Mesenchymal stem cell (in vitro differentiated cells and primary cell): ENCODE measurements at regions not wholly inside any gene's neighbourhood (a gene's known extent, or its start where the extent isn't known, plus 50 kb on each side); places are given as distances from the start of the nearest gene placed in this dataset.

ENCODE experiments used
- DNase-seq: peaks from one replicate; pipeline ENCODE4 v3.0.0-alpha.2; 2013
- H2AFZ ChIP-seq: one replicate; pipeline ENCODE4 v1.6.1; 2013; ENCODE audit warnings: low read depth, mild to moderate bottlenecking, control low read depth, inconsistent platforms, low read length, moderate library complexity
- H2AK5ac ChIP-seq: 2 replicates; pipeline ENCODE4 v1.6.1; 2013; ENCODE audit warnings: low read length, moderate library complexity, mild to moderate bottlenecking, inconsistent platforms; ENCODE audit not compliant: severe bottlenecking
- H2BK120ac ChIP-seq: one replicate; pipeline ENCODE4 v1.6.1; 2013; ENCODE audit warnings: low read depth, mild to moderate bottlenecking, inconsistent platforms, low read length, moderate library complexity
- H2BK12ac ChIP-seq, 2 experiments: one replicate each; pipeline ENCODE4 v1.6.1; 2013; ENCODE audit warnings: inconsistent platforms in 2 of 2, low read length in 2 of 2, mild to moderate bottlenecking in 2 of 2, moderate library complexity in 2 of 2, control low read depth in 1 of 2
- H2BK15ac ChIP-seq: one replicate; pipeline ENCODE4 v1.6.1; 2013; ENCODE audit warnings: mild to moderate bottlenecking, low read depth, inconsistent platforms; ENCODE audit not compliant: poor library complexity, severe bottlenecking
- H2BK5ac ChIP-seq: 2 replicates; pipeline ENCODE4 v1.6.1; 2013; ENCODE audit warnings: low read depth, mild to moderate bottlenecking, low read length, control low read depth, inconsistent platforms; ENCODE audit not compliant: poor library complexity, severe bottlenecking
- H3K14ac ChIP-seq, 2 experiments: one replicate each; pipeline ENCODE4 v1.6.1; 2013; ENCODE audit warnings: inconsistent platforms in 2 of 2, low read length in 2 of 2, control low read depth in 1 of 2, mild to moderate bottlenecking in 1 of 2, moderate library complexity in 1 of 2
- H3K18ac ChIP-seq, 2 experiments: one replicate each; pipeline ENCODE4 v1.6.1; 2013; ENCODE audit warnings: inconsistent platforms in 2 of 2, low read length in 2 of 2, control low read depth in 1 of 2, low read depth in 1 of 2, mild to moderate bottlenecking in 1 of 2
- H3K23ac ChIP-seq, 2 experiments: one replicate each; pipeline ENCODE4 v1.6.1; 2013; ENCODE audit warnings: inconsistent platforms in 2 of 2, low read length in 2 of 2, mild to moderate bottlenecking in 2 of 2, moderate library complexity in 2 of 2, control low read depth in 1 of 2
- H3K27ac ChIP-seq: 2 replicates; pipeline ENCODE4 v1.5.1; 2013; ENCODE audit warnings: mild to moderate bottlenecking, moderate library complexity, low read length, control low read depth, inconsistent platforms; ENCODE audit not compliant: poor library complexity, severe bottlenecking
- H3K27me3 ChIP-seq, 2 experiments: 2 replicates each; pipeline versions ENCODE4 v1.6.1 to v1.7.0; 2013; ENCODE audit warnings: low read length in 2 of 2, mild to moderate bottlenecking in 2 of 2, moderate library complexity in 2 of 2, control low read depth in 1 of 2, inconsistent platforms in 1 of 2; ENCODE audit not compliant: control insufficient read depth in 1 of 2, insufficient read depth in 1 of 2
- H3K36me3 ChIP-seq, 2 experiments: 2 replicates each; pipeline versions ENCODE4 v1.6.1 to v1.7.0; 2013; ENCODE audit warnings: low read length in 2 of 2, control low read depth in 1 of 2, inconsistent platforms in 1 of 2, low read depth in 1 of 2, mild to moderate bottlenecking in 1 of 2; ENCODE audit not compliant: insufficient read depth in 2 of 2, control insufficient read depth in 1 of 2
- H3K4ac ChIP-seq, 2 experiments: one replicate each; pipeline ENCODE4 v1.6.1; 2013; ENCODE audit warnings: inconsistent platforms in 2 of 2, low read length in 2 of 2, mild to moderate bottlenecking in 2 of 2, moderate library complexity in 2 of 2, control low read depth in 1 of 2, low read depth in 1 of 2
- H3K4me1 ChIP-seq: 2 replicates; pipeline ENCODE4 v1.6.1; 2013; ENCODE audit warnings: low read depth, low read length, control low read depth; ENCODE audit not compliant: control insufficient read depth, insufficient read depth
- H3K4me2 ChIP-seq: 2 replicates; pipeline ENCODE4 v1.6.1; 2013; ENCODE audit warnings: low read length, mild to moderate bottlenecking, inconsistent platforms; ENCODE audit not compliant: poor library complexity, severe bottlenecking
- H3K4me3 ChIP-seq, 2 experiments: 2 replicates each; pipeline versions ENCODE4 v1.5.1 to v1.7.0; 2013; ENCODE audit warnings: low read length in 2 of 2, mild to moderate bottlenecking in 2 of 2, control low read depth in 1 of 2, low read depth in 1 of 2; ENCODE audit not compliant: insufficient read depth in 1 of 2
- H3K79me1 ChIP-seq: replicated peaks from 2 replicates; pipeline ENCODE4 v1.6.1; 2013; ENCODE audit warnings: mild to moderate bottlenecking, control low read depth, low read length, inconsistent platforms; ENCODE audit not compliant: poor library complexity, severe bottlenecking
- H3K9ac ChIP-seq: 2 replicates; pipeline ENCODE4 v1.7.0; 2013; ENCODE audit warnings: mild to moderate bottlenecking, low read length, moderate library complexity
- H3K9me3 ChIP-seq: 2 replicates; pipeline ENCODE4 v1.7.0; 2013; ENCODE audit warnings: mild to moderate bottlenecking, low read length; ENCODE audit not compliant: control insufficient read depth
- H4K8ac ChIP-seq: one replicate; pipeline ENCODE4 v1.6.1; 2013; ENCODE audit warnings: inconsistent platforms, mild to moderate bottlenecking, low read length, moderate library complexity
- H4K91ac ChIP-seq: one replicate; pipeline ENCODE4 v1.6.1; 2013; ENCODE audit warnings: mild to moderate bottlenecking, low read length, inconsistent platforms
- WGBS: methylation state at CpG from one replicate; pipeline ENCODE4 v1.1.7; 2013; ENCODE audit warnings: mixed read lengths; 5-methylcytosine and 5-hydroxymethylcytosine counted together

DNA sequence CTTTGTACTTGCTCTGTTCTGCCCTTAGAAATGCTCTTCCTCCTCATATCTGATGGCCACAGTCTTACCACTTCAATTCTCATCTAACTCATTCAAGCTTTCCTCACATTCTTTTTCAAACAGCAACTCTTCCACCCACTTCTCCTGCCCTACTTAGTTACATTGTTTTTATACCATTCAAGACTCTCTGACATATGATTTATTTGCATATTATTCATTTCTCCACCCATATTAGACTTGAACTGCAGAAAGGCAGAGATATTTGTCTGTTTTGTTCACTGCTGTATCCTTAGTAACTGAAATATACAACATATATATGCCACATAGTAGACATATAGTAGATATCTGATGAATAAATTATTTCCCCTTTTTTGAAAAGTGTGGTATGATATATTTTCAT lies 95.5 kb upstream of the DCN start:
- Histone ChIP-seq H2BK5ac (no peak overlapping the region), H3K27ac (no peak overlapping the region), H3K9me3 (no peaks in the 10 kb centered on the region), H2BK120ac (no peak overlapping the region), H4K91ac (no peak overlapping the region), H3K23ac (no peak overlapping the region), H3K18ac (no peak overlapping the region), H2BK15ac (no peak overlapping the region), H3K79me1 (no peaks in the 10 kb centered on the region), H3K4me3 (no peak overlapping the region), H2BK12ac (no peak overlapping the region), H3K9ac (no peak overlapping the region), H3K14ac (no peak overlapping the region), H2AFZ (no peak overlapping the region), H4K8ac (no peak overlapping the region), H3K4me2 (no peak overlapping the region), H3K4me1 (no peaks in the 10 kb centered on the region), H3K4ac (no peak overlapping the region), H3K27me3 (no peaks in the 10 kb centered on the region), H3K36me3 (no peaks in the 10 kb centered on the region), H2AK5ac (no peak overlapping the region)
- no peak for DNase-seq

DNA sequence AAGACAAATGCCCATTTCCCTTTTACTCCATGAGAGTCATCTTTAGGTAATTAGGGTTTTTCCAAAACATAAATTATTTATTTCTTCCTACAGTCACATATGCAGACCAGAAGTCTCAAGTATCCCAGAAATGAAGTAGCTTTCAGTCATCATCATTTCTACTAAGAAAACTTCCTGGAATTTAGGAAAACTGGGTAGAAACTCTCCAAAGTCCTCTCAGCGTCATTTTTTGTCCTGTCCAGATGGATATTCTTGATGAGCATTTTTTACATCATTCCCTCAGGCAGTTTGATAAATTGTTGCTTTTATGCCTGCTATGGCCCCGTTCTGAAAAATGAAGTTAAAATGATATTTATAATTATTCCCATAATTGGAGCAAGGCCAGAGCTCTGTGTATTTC lies 93.9 kb upstream of the DCN start:
- no peak overlapping the region for H3K18ac ChIP-seq
- no peak overlapping the region for H3K9ac ChIP-seq
- WGBS = no CpG with 5 or more reads among the region's 2 CpGs
- H3K79me1 ChIP-seq = no peaks in the 10 kb centered on the region
- H4K91ac ChIP-seq = no peak overlapping the region
- H4K8ac ChIP-seq = no peak overlapping the region
- H3K27me3 ChIP-seq = no peaks in the 10 kb centered on the region
- DNase-seq = no peak
- no peak overlapping the region for H3K27ac ChIP-seq
- H3K23ac ChIP-seq = no peak overlapping the region
- peaks cover 1% of the 10 kb centered on the region for H3K4me1 ChIP-seq
- H3K4ac ChIP-seq = no peak overlapping the region
- no peak overlapping the region for H2AFZ ChIP-seq
- H2BK5ac ChIP-seq = no peak overlapping the region
- H3K14ac ChIP-seq = no peak overlapping the region
- no peaks in the 10 kb centered on the region for H3K9me3 ChIP-seq
- H3K4me2 ChIP-seq = no peak overlapping the region
- H3K4me3 ChIP-seq = no peak overlapping the region
- no peak overlapping the region for H2BK120ac ChIP-seq
- H3K36me3 ChIP-seq = no peaks in the 10 kb centered on the region
- no peak overlapping the region for H2BK15ac ChIP-seq
- H2AK5ac ChIP-seq = no peak overlapping the region
- H2BK12ac ChIP-seq = no peak overlapping the region

GRCh38 chr12:91275321-91275720 lies 92.7 kb upstream of the DCN start:
- Histone ChIP-seq H2AFZ (no peak overlapping the region), H3K27ac (no peak overlapping the region), H3K23ac (no peak overlapping the region), H2BK12ac (no peak overlapping the region), H3K4ac (no peak overlapping the region), H2BK15ac (no peak overlapping the region), H3K9ac (peak overlapping the region; percentile 77), H2BK120ac (no peak overlapping the region), H4K91ac (no peak overlapping the region), H2AK5ac (no peak overlapping the region), H3K4me2 (no peak overlapping the region), H3K4me3 (no peak overlapping the region), H2BK5ac (no peak overlapping the region), H4K8ac (no peak overlapping the region), H3K4me1 (peaks cover 1% of the 10 kb centered on the region), H3K14ac (no peak overlapping the region), H3K79me1 (no peaks in the 10 kb centered on the region), H3K27me3 (no peaks in the 10 kb centered on the region), H3K18ac (no peak overlapping the region), H3K36me3 (no peaks in the 10 kb centered on the region), H3K9me3 (no peaks in the 10 kb centered on the region)
- WGBS = 92% methylated on average over 1 of the region's 1 CpG
- DNase-seq = no peak

- DNase-seq = peak; percentile 61
- H3K4me2 ChIP-seq = no peak overlapping the region
- H3K14ac ChIP-seq = no peak overlapping the region
- no peak overlapping the region for H3K4me3 ChIP-seq
- peak overlapping the region; percentile 77 for H3K9ac ChIP-seq
- H3K79me1 ChIP-seq = no peaks in the 10 kb centered on the region
- no peak overlapping the region for H2AFZ ChIP-seq
- H4K91ac ChIP-seq = no peak overlapping the region
- H2BK5ac ChIP-seq = no peak overlapping the region
- H3K23ac ChIP-seq = no peak overlapping the region
- no peaks in the 10 kb centered on the region for H3K9me3 ChIP-seq
- no peak overlapping the region for H3K18ac ChIP-seq
- H2BK15ac ChIP-seq = no peak overlapping the region
- H3K27me3 ChIP-seq = no peaks in the 10 kb centered on the region
- H4K8ac ChIP-seq = no peak overlapping the region
- WGBS = no CpG with 5 or more reads among the region's 1 CpG
- no peak overlapping the region for H3K27ac ChIP-seq
- H3K4me1 ChIP-seq = peaks cover 1% of the 10 kb centered on the region
- H3K36me3 ChIP-seq = no peaks in the 10 kb centered on the region
- H3K4ac ChIP-seq = no peak overlapping the region
- H2BK120ac ChIP-seq = no peak overlapping the region
- no peak overlapping the region for H2AK5ac ChIP-seq
- H2BK12ac ChIP-seq = no peak overlapping the region
Observed at GRCh38 chr12:91274916-91275315, 92.3 kb upstream of the DCN start.
